ENCODE measurements at regions not wholly inside any gene's neighbourhood (a gene's known extent, or its start where the extent isn't known, plus 50 kb on each side); places are given as distances from the start of the nearest gene placed in this dataset.

DNA sequence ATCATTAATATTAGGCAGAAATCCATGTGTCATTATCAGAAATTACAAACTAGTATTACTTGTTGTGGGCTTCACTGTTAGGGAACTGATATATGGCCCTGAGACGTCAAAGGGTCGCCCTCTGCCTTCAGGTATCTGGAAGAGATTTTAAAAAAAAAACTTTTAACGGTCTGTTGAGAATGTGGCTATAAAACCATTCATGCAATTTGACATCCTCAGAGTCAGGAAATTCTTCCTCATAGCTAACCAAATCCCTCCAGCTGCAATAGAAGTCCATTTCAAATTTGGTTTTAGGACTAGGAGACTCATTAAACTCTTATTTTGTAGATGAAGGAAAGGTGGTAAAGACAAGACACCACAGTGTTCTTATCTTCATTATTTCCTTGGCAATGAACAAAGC is 194.2 kb upstream of the NOCT start:
- H3K27ac ChIP-seq (ENCODE audit: low read depth, low read length): no peak overlapping the region
- H3K9ac ChIP-seq (ENCODE audit: low read depth in 1 of 2, low read length in 2 of 2): no peak overlapping the region
- H3K9me3 ChIP-seq (ENCODE audit: control insufficient read depth in 1 of 2, low read length in 2 of 2): no peaks in the 10 kb centered on the region
- H3K4me3 ChIP-seq (ENCODE audit: low read depth in 1 of 2, low read length in 2 of 2): no peak overlapping the region
- no peaks in the 10 kb centered on the region for H3K27me3 ChIP-seq (ENCODE audit: control insufficient read depth in 1 of 2, insufficient read depth in 2 of 2, low read length in 2 of 2)
- H3K36me3 ChIP-seq (ENCODE audit: control insufficient read depth in 1 of 2, insufficient read depth in 2 of 2, low read length in 2 of 2): no peaks in the 10 kb centered on the region
- no peaks in the 10 kb centered on the region for H3K4me1 ChIP-seq (ENCODE audit: control insufficient read depth in 1 of 2, insufficient read depth in 2 of 2, low read length in 2 of 2)

- H3K4me3 ChIP-seq (ENCODE audit: low read depth in 1 of 2, low read length in 2 of 2): no peak overlapping the region
- H3K27ac ChIP-seq (ENCODE audit: low read depth, low read length): no peak overlapping the region
- no peaks in the 10 kb centered on the region for H3K27me3 ChIP-seq (ENCODE audit: control insufficient read depth in 1 of 2, insufficient read depth in 2 of 2, low read length in 2 of 2)
- no peak overlapping the region for H3K9ac ChIP-seq (ENCODE audit: low read depth in 1 of 2, low read length in 2 of 2)
- no peaks in the 10 kb centered on the region for H3K9me3 ChIP-seq (ENCODE audit: control insufficient read depth in 1 of 2, low read length in 2 of 2)
- no peaks in the 10 kb centered on the region for H3K36me3 ChIP-seq (ENCODE audit: control insufficient read depth in 1 of 2, insufficient read depth in 2 of 2, low read length in 2 of 2)
- no peaks in the 10 kb centered on the region for H3K4me1 ChIP-seq (ENCODE audit: control insufficient read depth in 1 of 2, insufficient read depth in 2 of 2, low read length in 2 of 2)
Observed at GRCh38 chr4:138816875-138817274, 198.7 kb upstream of the NOCT start.

- no peak overlapping the region for H3K4me3 ChIP-seq (ENCODE audit: low read depth in 1 of 2, low read length in 2 of 2)
- H3K9me3 ChIP-seq (ENCODE audit: control insufficient read depth in 1 of 2, low read length in 2 of 2): no peaks in the 10 kb centered on the region
- no peaks in the 10 kb centered on the region for H3K27me3 ChIP-seq (ENCODE audit: control insufficient read depth in 1 of 2, insufficient read depth in 2 of 2, low read length in 2 of 2)
- H3K27ac ChIP-seq (ENCODE audit: low read depth, low read length): no peak overlapping the region
- H3K36me3 ChIP-seq (ENCODE audit: control insufficient read depth in 1 of 2, insufficient read depth in 2 of 2, low read length in 2 of 2): no peaks in the 10 kb centered on the region
- H3K9ac ChIP-seq (ENCODE audit: low read depth in 1 of 2, low read length in 2 of 2): no peak overlapping the region
- H3K4me1 ChIP-seq (ENCODE audit: control insufficient read depth in 1 of 2, insufficient read depth in 2 of 2, low read length in 2 of 2): no peaks in the 10 kb centered on the region
Observed at GRCh38 chr4:138815811-138816210, 199.8 kb upstream of the NOCT start.

GRCh38 chr4:138805736-138806135 is 209.8 kb upstream of the NOCT start:
- Histone ChIP-seq H3K4me3 (ENCODE audit: low read depth in 1 of 2, low read length in 2 of 2) (no peak overlapping the region), H3K27ac (ENCODE audit: low read depth, low read length) (no peak overlapping the region), H3K9ac (ENCODE audit: low read depth in 1 of 2, low read length in 2 of 2) (no peak overlapping the region), H3K4me1 (ENCODE audit: control insufficient read depth in 1 of 2, insufficient read depth in 2 of 2, low read length in 2 of 2) (no peaks in the 10 kb centered on the region), H3K9me3 (ENCODE audit: control insufficient read depth in 1 of 2, low read length in 2 of 2) (no peaks in the 10 kb centered on the region), H3K36me3 (ENCODE audit: control insufficient read depth in 1 of 2, insufficient read depth in 2 of 2, low read length in 2 of 2) (no peaks in the 10 kb centered on the region), H3K27me3 (ENCODE audit: control insufficient read depth in 1 of 2, insufficient read depth in 2 of 2, low read length in 2 of 2) (peaks cover 0 to 6% of the 10 kb centered on the region in 2 donors)

DNA sequence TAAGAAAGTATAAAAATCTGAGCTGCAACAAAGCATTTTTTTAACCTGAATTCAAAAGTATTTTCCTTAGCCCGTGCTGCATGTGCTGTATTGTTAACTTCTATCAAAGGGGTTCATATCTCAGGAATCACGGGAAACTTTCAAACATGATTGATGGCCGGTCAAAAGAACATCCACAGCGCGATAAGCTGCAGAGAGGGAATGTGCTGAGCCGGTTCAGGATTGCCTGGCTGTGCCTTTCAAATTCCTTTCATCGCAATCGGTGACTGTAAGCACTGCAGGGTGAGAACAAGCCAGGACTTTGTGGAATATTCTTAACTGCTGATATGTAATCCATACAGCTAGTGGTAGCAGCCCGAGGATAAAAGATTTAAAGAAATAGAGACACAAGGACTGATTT is 210.9 kb upstream of the NOCT start:
- H3K4me3 ChIP-seq (ENCODE audit: low read depth in 1 of 2, low read length in 2 of 2): no peak overlapping the region
- no peak overlapping the region for H3K9ac ChIP-seq (ENCODE audit: low read depth in 1 of 2, low read length in 2 of 2)
- no peak overlapping the region for H3K27ac ChIP-seq (ENCODE audit: low read depth, low read length)
- H3K4me1 ChIP-seq (ENCODE audit: control insufficient read depth in 1 of 2, insufficient read depth in 2 of 2, low read length in 2 of 2): no peaks in the 10 kb centered on the region
- no peaks in the 10 kb centered on the region for H3K9me3 ChIP-seq (ENCODE audit: control insufficient read depth in 1 of 2, low read length in 2 of 2)
- H3K36me3 ChIP-seq (ENCODE audit: control insufficient read depth in 1 of 2, insufficient read depth in 2 of 2, low read length in 2 of 2): no peaks in the 10 kb centered on the region
- peaks cover 5 to 6% of the 10 kb centered on the region in 2 donors for H3K27me3 ChIP-seq (ENCODE audit: control insufficient read depth in 1 of 2, insufficient read depth in 2 of 2, low read length in 2 of 2)

GRCh38 chr4:138803051-138803450 is 212.5 kb upstream of the NOCT start:
- Histone ChIP-seq H3K4me3 (ENCODE audit: low read depth in 1 of 2, low read length in 2 of 2) (no peak overlapping the region), H3K4me1 (ENCODE audit: control insufficient read depth in 1 of 2, insufficient read depth in 2 of 2, low read length in 2 of 2) (no peaks in the 10 kb centered on the region), H3K27ac (ENCODE audit: low read depth, low read length) (no peak overlapping the region), H3K27me3 (ENCODE audit: control insufficient read depth in 1 of 2, insufficient read depth in 2 of 2, low read length in 2 of 2) (peaks cover 5 to 6% of the 10 kb centered on the region in 2 donors), H3K36me3 (ENCODE audit: control insufficient read depth in 1 of 2, insufficient read depth in 2 of 2, low read length in 2 of 2) (no peaks in the 10 kb centered on the region), H3K9me3 (ENCODE audit: control insufficient read depth in 1 of 2, low read length in 2 of 2) (no peaks in the 10 kb centered on the region), H3K9ac (ENCODE audit: low read depth in 1 of 2, low read length in 2 of 2) (no peak overlapping the region)

DNA sequence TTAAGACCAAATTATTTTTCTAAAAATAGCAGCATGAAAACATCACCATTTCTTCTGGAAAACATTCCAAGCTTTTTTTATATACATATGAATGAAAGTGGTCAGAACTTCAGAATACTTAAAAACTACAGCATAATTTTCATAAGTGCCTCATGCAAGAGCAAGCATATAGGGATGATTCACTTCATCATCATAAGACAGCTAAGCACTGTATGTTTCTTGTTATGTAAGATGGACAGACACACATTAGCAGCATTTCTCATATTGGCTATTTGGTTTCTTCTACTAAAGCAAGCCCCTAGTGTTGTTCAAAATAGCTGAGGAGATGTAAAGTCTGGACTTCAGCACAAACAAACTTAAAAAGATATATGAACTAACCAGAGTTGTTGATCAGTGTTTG is 213.1 kb upstream of the NOCT start:
- Histone ChIP-seq H3K9me3 (ENCODE audit: control insufficient read depth in 1 of 2, low read length in 2 of 2) (no peaks in the 10 kb centered on the region), H3K36me3 (ENCODE audit: control insufficient read depth in 1 of 2, insufficient read depth in 2 of 2, low read length in 2 of 2) (no peaks in the 10 kb centered on the region), H3K4me1 (ENCODE audit: control insufficient read depth in 1 of 2, insufficient read depth in 2 of 2, low read length in 2 of 2) (no peaks in the 10 kb centered on the region), H3K4me3 (ENCODE audit: low read depth in 1 of 2, low read length in 2 of 2) (no peak overlapping the region), H3K27me3 (ENCODE audit: control insufficient read depth in 1 of 2, insufficient read depth in 2 of 2, low read length in 2 of 2) (peaks cover 5 to 6% of the 10 kb centered on the region in 2 donors), H3K9ac (ENCODE audit: low read depth in 1 of 2, low read length in 2 of 2) (no peak overlapping the region), H3K27ac (ENCODE audit: low read depth, low read length) (no peak overlapping the region)

DNA sequence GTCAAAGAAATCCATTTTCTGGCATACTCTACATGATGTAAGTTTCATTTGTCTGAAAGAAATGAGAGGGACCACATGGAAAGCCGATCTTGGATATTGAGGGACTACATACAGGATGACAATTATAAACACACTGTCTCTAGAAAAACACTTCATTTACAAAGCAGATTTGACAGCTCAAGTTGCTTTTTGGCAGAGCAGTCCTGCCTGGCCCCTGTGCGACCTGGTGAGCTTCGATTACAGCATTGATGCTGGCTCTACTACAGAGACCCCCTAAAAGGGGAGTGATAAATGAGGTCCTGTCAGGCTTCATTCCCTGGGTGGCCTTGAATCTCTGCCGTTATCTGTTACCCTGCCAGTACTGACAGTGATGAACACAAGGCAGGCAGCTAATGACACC is 215.2 kb upstream of the NOCT start:
- no peaks in the 10 kb centered on the region for H3K9me3 ChIP-seq (ENCODE audit: control insufficient read depth in 1 of 2, low read length in 2 of 2)
- H3K27me3 ChIP-seq (ENCODE audit: control insufficient read depth in 1 of 2, insufficient read depth in 2 of 2, low read length in 2 of 2): peaks cover 3 to 5% of the 10 kb centered on the region in 2 donors
- H3K4me1 ChIP-seq (ENCODE audit: control insufficient read depth in 1 of 2, insufficient read depth in 2 of 2, low read length in 2 of 2): no peaks in the 10 kb centered on the region
- no peak overlapping the region for H3K4me3 ChIP-seq (ENCODE audit: low read depth in 1 of 2, low read length in 2 of 2)
- no peak overlapping the region for H3K9ac ChIP-seq (ENCODE audit: low read depth in 1 of 2, low read length in 2 of 2)
- no peak overlapping the region for H3K27ac ChIP-seq (ENCODE audit: low read depth, low read length)
- H3K36me3 ChIP-seq (ENCODE audit: control insufficient read depth in 1 of 2, insufficient read depth in 2 of 2, low read length in 2 of 2): no peaks in the 10 kb centered on the region

GRCh38 chr4:138798404-138798803 is 217.2 kb upstream of the NOCT start:
- no peak overlapping the region for H3K27ac ChIP-seq (ENCODE audit: low read depth, low read length)
- H3K9me3 ChIP-seq (ENCODE audit: control insufficient read depth in 1 of 2, low read length in 2 of 2): no peaks in the 10 kb centered on the region
- H3K27me3 ChIP-seq (ENCODE audit: control insufficient read depth in 1 of 2, insufficient read depth in 2 of 2, low read length in 2 of 2): peaks cover 0 to 5% of the 10 kb centered on the region in 2 donors
- no peak overlapping the region for H3K9ac ChIP-seq (ENCODE audit: low read depth in 1 of 2, low read length in 2 of 2)
- no peaks in the 10 kb centered on the region for H3K36me3 ChIP-seq (ENCODE audit: control insufficient read depth in 1 of 2, insufficient read depth in 2 of 2, low read length in 2 of 2)
- H3K4me1 ChIP-seq (ENCODE audit: control insufficient read depth in 1 of 2, insufficient read depth in 2 of 2, low read length in 2 of 2): no peaks in the 10 kb centered on the region
- no peak overlapping the region for H3K4me3 ChIP-seq (ENCODE audit: low read depth in 1 of 2, low read length in 2 of 2)

DNA sequence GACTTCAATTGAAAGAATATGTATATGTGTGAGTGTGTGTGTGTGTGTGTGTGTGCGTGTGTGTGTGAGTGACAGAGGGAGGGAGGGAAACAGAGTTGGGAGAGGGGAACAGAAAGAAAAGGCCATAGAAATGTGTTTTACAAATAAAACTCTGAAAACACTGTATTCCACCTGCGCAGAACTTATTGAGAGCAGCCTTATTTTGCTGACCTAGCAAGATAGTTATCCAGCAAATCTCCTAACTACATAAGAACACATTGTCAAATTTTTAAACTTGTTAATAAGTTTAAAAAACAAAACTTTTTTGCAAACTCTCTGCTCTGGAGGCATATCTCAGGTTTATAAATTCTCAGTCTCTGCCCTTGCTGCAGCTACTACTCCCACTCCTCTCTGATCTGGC is 217.9 kb upstream of the NOCT start:
- no peaks in the 10 kb centered on the region for H3K36me3 ChIP-seq (ENCODE audit: control insufficient read depth in 1 of 2, insufficient read depth in 2 of 2, low read length in 2 of 2)
- no peak overlapping the region for H3K4me3 ChIP-seq (ENCODE audit: low read depth in 1 of 2, low read length in 2 of 2)
- H3K9me3 ChIP-seq (ENCODE audit: control insufficient read depth in 1 of 2, low read length in 2 of 2): no peaks in the 10 kb centered on the region
- H3K27ac ChIP-seq (ENCODE audit: low read depth, low read length): no peak overlapping the region
- peaks cover 0 to 5% of the 10 kb centered on the region in 2 donors for H3K27me3 ChIP-seq (ENCODE audit: control insufficient read depth in 1 of 2, insufficient read depth in 2 of 2, low read length in 2 of 2)
- no peak overlapping the region for H3K9ac ChIP-seq (ENCODE audit: low read depth in 1 of 2, low read length in 2 of 2)
- no peaks in the 10 kb centered on the region for H3K4me1 ChIP-seq (ENCODE audit: control insufficient read depth in 1 of 2, insufficient read depth in 2 of 2, low read length in 2 of 2)

GRCh38 chr4:138796761-138797160 is 218.8 kb upstream of the NOCT start:
- H3K9me3 ChIP-seq (ENCODE audit: control insufficient read depth in 1 of 2, low read length in 2 of 2): no peaks in the 10 kb centered on the region
- no peak overlapping the region for H3K27ac ChIP-seq (ENCODE audit: low read depth, low read length)
- no peaks in the 10 kb centered on the region for H3K36me3 ChIP-seq (ENCODE audit: control insufficient read depth in 1 of 2, insufficient read depth in 2 of 2, low read length in 2 of 2)
- peaks cover 0 to 5% of the 10 kb centered on the region in 2 donors for H3K27me3 ChIP-seq (ENCODE audit: control insufficient read depth in 1 of 2, insufficient read depth in 2 of 2, low read length in 2 of 2)
- H3K4me1 ChIP-seq (ENCODE audit: control insufficient read depth in 1 of 2, insufficient read depth in 2 of 2, low read length in 2 of 2): no peaks in the 10 kb centered on the region
- H3K9ac ChIP-seq (ENCODE audit: low read depth in 1 of 2, low read length in 2 of 2): no peak overlapping the region
- H3K4me3 ChIP-seq (ENCODE audit: low read depth in 1 of 2, low read length in 2 of 2): no peak overlapping the region

All from duodenal mucosa (tissue), 2 donors.